ENCODE measurements at regions not wholly inside any gene's neighbourhood (a gene's known extent, or its start where the extent isn't known, plus 50 kb on each side); places are given as distances from the start of the nearest gene placed in this dataset.

DNA sequence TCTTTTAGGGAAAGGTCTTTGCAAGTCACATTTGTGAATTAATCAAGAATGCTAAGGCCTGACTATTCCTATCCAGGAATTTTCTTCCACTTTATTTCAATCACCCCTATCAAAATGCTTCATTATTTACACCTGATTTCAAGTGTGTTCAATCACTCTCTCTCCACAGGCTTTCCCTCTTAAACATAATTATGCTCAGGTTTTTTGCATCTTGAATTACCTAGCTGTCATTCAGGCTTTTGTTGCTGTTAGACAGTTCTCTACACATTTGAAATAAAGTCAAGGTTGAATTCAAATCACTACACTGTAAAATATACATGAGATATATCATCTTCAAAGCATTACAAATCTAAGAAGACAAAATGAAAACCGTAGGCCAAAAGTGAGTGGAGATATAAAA is 941.3 kb upstream of the SLITRK1 start:
- no CpG with 5 or more reads among the region's 1 CpG for WGBS (ENCODE audit: insufficient coverage)
- Histone ChIP-seq H3K4me3 (ENCODE audit: control extremely low read depth in 1 of 5, extremely low read depth in 1 of 5, insufficient read depth in 1 of 5, low read depth in 2 of 5, low read length in 4 of 5) (no peak overlapping the region), H3K27me3 (replicated peaks in 1 of 4; ENCODE audit: control extremely low read depth in 1 of 4, control insufficient read depth in 3 of 4, insufficient read depth in 4 of 4, low read length in 3 of 4) (no peaks in the 10 kb centered on the region), H3K36me3 (replicated peaks in 1 of 2; ENCODE audit: control extremely low read depth in 1 of 2, control insufficient read depth in 1 of 2, extremely low read depth in 1 of 2, insufficient read depth in 2 of 2, low read length in 1 of 2) (no peaks in the 10 kb centered on the region), H3K4me2 (replicated peaks; ENCODE audit: low read depth, low read length, poor library complexity, severe bottlenecking) (no peak overlapping the region), H3K27ac (ENCODE audit: low read length in 2 of 2) (no peak overlapping the region), H3K79me2 (ENCODE audit: control insufficient read depth, insufficient read depth, low read length) (no peaks in the 10 kb centered on the region), H3K9me3 (ENCODE audit: control extremely low read depth in 1 of 3, control insufficient read depth in 2 of 3, insufficient read depth in 1 of 3, low read length in 2 of 3) (peaks cover 0 to 3% (median 0%) of the 10 kb centered on the region in 3 donors), H3K4me1 (ENCODE audit: control insufficient read depth in 2 of 2, insufficient read depth in 2 of 2, low read length in 2 of 2) (no peaks in the 10 kb centered on the region), H2AFZ (ENCODE audit: insufficient read depth, low read depth, low read length, poor library complexity, severe bottlenecking) (no peak overlapping the region), H4K20me1 (ENCODE audit: control insufficient read depth, insufficient read depth, low read length, poor library complexity, severe bottlenecking) (no peaks in the 10 kb centered on the region), H3K9ac (ENCODE audit: low read length) (no peak overlapping the region)
- H3K27ac Mint-ChIP-seq: no peak overlapping the region
- no peaks in the 10 kb centered on the region for H3K4me1 Mint-ChIP-seq
- no peaks in the 10 kb centered on the region for H3K27me3 Mint-ChIP-seq
- TF ChIP-seq, protein P1, sequence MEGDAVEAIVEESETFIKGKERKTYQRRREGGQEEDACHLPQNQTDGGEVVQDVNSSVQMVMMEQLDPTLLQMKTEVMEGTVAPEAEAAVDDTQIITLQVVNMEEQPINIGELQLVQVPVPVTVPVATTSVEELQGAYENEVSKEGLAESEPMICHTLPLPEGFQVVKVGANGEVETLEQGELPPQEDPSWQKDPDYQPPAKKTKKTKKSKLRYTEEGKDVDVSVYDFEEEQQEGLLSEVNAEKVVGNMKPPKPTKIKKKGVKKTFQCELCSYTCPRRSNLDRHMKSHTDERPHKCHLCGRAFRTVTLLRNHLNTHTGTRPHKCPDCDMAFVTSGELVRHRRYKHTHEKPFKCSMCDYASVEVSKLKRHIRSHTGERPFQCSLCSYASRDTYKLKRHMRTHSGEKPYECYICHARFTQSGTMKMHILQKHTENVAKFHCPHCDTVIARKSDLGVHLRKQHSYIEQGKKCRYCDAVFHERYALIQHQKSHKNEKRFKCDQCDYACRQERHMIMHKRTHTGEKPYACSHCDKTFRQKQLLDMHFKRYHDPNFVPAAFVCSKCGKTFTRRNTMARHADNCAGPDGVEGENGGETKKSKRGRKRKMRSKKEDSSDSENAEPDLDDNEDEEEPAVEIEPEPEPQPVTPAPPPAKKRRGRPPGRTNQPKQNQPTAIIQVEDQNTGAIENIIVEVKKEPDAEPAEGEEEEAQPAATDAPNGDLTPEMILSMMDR (IDR thresholded peaks at IDR 0.05): no peak
- TF ChIP-seq EZH2 (IDR thresholded peaks at IDR 0.05; ENCODE audit: borderline replicate concordance, insufficient read depth, low read depth, low read length, poor library complexity, severe bottlenecking): no peak
- ChIA-PET POLR2A (no interaction called here), CTCF (no interaction called here)
- H3K4me3 Mint-ChIP-seq: no peak overlapping the region
- peaks cover 2% of the 10 kb centered on the region for H3K9me3 Mint-ChIP-seq (ENCODE audit: insufficient read depth)
- DNase-seq: no peak
- ATAC-seq (ENCODE audit: low read depth): no peak
- intact Hi-C loops (cut with micrococcal nuclease): no loop called here

DNA sequence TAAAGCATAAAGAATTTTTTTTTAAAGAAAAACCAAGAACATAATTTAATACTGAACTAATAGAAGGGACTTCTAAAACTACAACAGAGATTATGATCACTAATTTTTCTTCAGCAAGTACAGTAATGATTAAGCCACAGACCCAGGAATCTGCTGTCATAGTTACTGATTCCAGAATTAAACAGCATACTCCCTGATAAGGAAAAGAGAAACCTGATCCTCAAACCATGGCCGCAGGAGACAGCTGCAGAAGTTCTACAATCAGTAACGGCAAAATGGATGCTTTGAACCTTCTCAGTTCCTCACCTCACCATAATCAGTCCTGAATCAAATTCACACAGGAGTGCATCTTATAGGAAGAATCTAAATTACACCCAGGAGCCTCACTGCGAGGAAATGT is 939.0 kb upstream of the SLITRK1 start:
- DNase-seq (no peak), ATAC-seq (ENCODE audit: low read depth) (no peak)
- TF ChIP-seq, protein P1 (IDR thresholded peaks at IDR 0.05): no peak
- no peak for TF ChIP-seq EZH2 (IDR thresholded peaks at IDR 0.05; ENCODE audit: borderline replicate concordance, insufficient read depth, low read depth, low read length, poor library complexity, severe bottlenecking)
- Histone ChIP-seq H3K9me3 (ENCODE audit: control extremely low read depth in 1 of 3, control insufficient read depth in 2 of 3, insufficient read depth in 1 of 3, low read length in 2 of 3) (peaks cover 0 to 3% (median 0%) of the 10 kb centered on the region in 3 donors), H3K4me3 (ENCODE audit: control extremely low read depth in 1 of 5, extremely low read depth in 1 of 5, insufficient read depth in 1 of 5, low read depth in 2 of 5, low read length in 4 of 5) (no peak overlapping the region), H3K27me3 (replicated peaks in 1 of 4; ENCODE audit: control extremely low read depth in 1 of 4, control insufficient read depth in 3 of 4, insufficient read depth in 4 of 4, low read length in 3 of 4) (no peaks in the 10 kb centered on the region), H3K79me2 (ENCODE audit: control insufficient read depth, insufficient read depth, low read length) (no peaks in the 10 kb centered on the region), H2AFZ (ENCODE audit: insufficient read depth, low read depth, low read length, poor library complexity, severe bottlenecking) (no peak overlapping the region), H3K27ac (ENCODE audit: low read length in 2 of 2) (no peak overlapping the region), H3K4me2 (replicated peaks; ENCODE audit: low read depth, low read length, poor library complexity, severe bottlenecking) (no peak overlapping the region), H3K36me3 (replicated peaks in 1 of 2; ENCODE audit: control extremely low read depth in 1 of 2, control insufficient read depth in 1 of 2, extremely low read depth in 1 of 2, insufficient read depth in 2 of 2, low read length in 1 of 2) (no peaks in the 10 kb centered on the region), H4K20me1 (ENCODE audit: control insufficient read depth, insufficient read depth, low read length, poor library complexity, severe bottlenecking) (no peaks in the 10 kb centered on the region), H3K4me1 (ENCODE audit: control insufficient read depth in 2 of 2, insufficient read depth in 2 of 2, low read length in 2 of 2) (no peaks in the 10 kb centered on the region), H3K9ac (ENCODE audit: low read length) (no peak overlapping the region)
- Mint-ChIP-seq H3K27ac (no peak overlapping the region), H3K4me1 (no peaks in the 10 kb centered on the region), H3K4me3 (no peak overlapping the region), H3K9me3 (ENCODE audit: insufficient read depth) (peaks cover 6% of the 10 kb centered on the region), H3K27me3 (no peaks in the 10 kb centered on the region)
- ChIA-PET CTCF (no interaction called here), POLR2A (no interaction called here)
- intact Hi-C loops (cut with micrococcal nuclease): no loop called here
- 75% methylated on average over 1 of the region's 3 CpGs for WGBS (ENCODE audit: insufficient coverage)

Measured in B cell (primary cell).